IPS-NIHi7 (cell line): ENCODE measurements at regions not wholly inside any gene's neighbourhood (a gene's known extent, or its start where the extent isn't known, plus 50 kb on each side); places are given as distances from the start of the nearest gene placed in this dataset.

Source experiments
- DNase-seq: peaks from one replicate; pipeline ENCODE4 v3.0.0; 2012; ENCODE audit warnings: mixed read lengths; ENCODE audit errors: extremely low spot score

- no peak for DNase-seq
Observed at GRCh38 chr2:57567245-57567644, 479.4 kb upstream of the VRK2 start.

GRCh38 chr2:57569396-57569795, 477.2 kb upstream of the VRK2 start:
- no peak for DNase-seq

DNA sequence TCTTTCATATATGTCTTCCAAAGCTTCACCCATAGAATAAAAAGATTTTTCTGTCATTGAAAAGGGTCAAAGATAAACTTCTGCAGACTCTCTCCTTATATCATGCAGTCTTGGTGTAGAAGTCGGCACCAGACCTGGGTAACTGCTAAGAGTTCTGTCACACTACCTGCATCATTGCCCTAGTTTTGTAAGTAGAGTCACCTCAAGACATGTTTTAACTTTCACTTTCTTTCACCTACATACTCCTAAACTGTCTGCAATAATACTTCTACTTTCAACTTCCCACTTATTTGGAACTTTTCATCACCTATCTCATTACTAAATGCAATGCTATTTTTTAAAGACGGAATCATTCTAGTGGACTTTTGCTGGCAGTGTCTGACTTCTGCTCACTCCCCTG, 475.6 kb upstream of the VRK2 start:
- DNase-seq = no peak

GRCh38 chr2:57575700-57576268, 470.8 kb upstream of the VRK2 start:
- DNase-seq = no peak

DNA sequence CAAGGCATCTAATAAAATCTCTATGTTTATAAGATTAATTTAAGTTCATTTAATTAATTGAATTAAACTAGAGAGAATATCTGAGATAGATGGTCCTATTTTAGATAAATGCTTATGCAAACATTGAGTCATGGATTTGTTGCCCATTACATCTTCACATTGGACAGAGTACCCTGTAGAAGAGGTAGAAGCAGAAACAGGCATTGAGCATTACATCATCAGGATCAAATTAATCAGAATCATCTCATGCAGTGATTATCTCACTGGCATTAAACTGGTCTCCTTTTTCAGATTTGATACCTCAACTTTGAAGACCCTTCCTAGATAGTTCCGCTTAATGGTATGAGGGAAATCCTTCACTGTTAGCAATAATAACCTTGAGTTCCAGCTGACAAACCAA, 469.6 kb upstream of the VRK2 start:
- no peak for DNase-seq

DNA sequence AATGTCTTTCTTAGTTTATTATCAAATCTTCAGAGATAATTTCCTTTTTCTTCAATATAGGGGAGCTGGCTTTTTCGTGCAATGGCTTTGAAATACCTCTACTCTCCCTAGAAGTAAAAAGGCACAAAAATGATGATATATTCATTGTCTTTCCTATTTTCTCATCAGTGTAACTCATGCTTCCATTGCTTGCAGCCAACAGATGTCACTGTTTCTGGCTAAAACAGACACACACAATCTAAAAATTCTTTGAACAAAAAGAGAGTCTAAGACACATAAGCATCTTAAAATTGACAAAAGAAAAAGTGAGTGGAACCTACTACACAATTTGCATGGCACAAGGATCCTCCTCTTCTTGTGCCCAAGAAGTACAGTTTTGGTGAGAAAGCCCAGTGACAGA, 448.7 kb upstream of the VRK2 start:
- no peak for DNase-seq

DNA sequence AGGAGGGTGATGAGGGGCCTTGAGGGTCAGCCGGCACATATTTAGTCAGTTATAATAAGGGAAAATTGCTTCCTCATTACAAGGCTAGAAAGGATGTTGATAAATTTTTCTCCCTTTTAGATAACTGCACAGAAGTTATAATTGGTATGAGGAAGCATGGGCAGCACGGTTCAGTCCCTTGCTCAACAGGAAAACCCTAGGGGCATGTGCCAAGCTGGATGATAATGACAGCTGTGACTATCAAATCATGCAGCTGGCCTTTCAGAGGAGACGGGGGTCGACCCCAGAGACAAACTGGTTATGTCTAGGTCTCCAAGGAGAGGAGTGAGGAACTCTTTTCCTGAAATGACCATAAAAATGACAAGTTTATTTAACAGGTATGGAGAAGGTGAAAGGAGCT, 448.1 kb upstream of the VRK2 start:
- no peak for DNase-seq

- no peak for DNase-seq
Observed at GRCh38 chr2:57602733-57603132, 443.9 kb upstream of the VRK2 start.

GRCh38 chr2:57614988-57615387, 431.6 kb upstream of the VRK2 start:
- no peak for DNase-seq

GRCh38 chr2:57615855-57616556, 430.6 kb upstream of the VRK2 start:
- no peak for DNase-seq

- no peak for DNase-seq
Observed at GRCh38 chr2:57617318-57617717, 429.3 kb upstream of the VRK2 start.

DNA sequence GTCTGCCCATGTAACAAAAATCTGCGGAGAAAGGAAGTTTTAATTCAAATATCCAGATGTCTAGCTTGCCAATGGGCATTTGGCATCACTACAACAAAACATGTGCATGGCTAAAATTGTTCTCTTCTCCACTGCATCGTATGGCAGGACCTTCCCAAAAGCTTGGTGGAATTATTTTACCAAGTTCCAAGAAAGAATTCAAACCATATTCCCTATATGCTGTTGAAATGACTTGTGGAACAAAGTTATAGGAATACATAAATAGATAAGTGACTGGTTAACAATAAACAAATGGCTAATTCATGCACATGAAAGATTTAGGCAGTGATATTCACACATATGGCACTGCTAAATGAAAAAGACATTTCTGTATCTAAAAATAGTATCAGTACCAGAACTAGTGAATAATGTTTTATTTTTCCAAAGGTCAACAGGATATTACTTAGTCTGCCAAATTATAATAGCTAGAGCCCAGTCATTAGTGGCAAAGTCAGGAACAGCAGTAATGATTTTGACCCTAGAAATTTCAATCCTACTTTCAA, 425.4 kb upstream of the VRK2 start:
- no peak for DNase-seq

GRCh38 chr2:57622009-57622408, 424.6 kb upstream of the VRK2 start:
- DNase-seq = no peak

- no peak for DNase-seq
Observed at GRCh38 chr2:57656198-57656597, 390.4 kb upstream of the VRK2 start.

- no peak for DNase-seq
Observed at GRCh38 chr2:57669570-57669969, 377.0 kb upstream of the VRK2 start.

DNA sequence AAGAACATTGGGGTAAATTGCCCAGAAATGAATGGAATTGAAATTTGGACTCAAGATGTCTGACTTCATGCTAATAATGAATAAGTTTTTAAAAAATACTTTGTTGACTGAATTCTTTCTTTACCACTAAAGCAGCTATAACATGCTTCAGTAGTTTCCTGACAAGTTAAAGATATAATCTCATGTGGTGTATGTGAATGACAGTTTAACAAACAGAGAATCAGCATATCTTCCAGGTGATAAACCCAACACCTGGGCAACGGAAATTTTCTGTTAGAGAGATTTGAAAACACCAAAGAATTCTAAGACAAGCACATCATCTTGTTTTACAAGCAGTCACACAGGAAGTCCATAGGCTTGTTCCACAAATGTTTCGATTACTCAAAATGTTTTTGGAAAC, 372.6 kb upstream of the VRK2 start:
- DNase-seq = no peak

- DNase-seq = no peak
Observed at GRCh38 chr2:57674743-57675142, 371.9 kb upstream of the VRK2 start.

DNA sequence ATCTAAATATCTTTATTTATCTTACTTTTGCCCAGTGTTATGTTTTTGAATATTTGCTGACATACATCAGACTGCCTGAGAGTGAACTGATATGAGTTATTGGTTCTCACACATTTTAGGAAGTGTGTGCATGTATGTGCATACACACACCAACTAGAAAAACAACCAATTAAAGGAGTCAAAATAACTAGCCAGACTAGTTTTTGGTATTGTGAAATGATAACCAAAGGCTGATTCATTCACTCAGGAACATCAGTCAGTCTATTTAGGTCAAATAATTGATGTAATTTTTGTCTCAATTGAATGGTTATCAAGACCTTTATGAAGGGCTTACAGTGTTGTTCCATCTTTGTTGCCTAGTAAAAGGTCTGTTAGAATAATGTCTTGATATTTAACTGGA, 369.3 kb upstream of the VRK2 start:
- no peak for DNase-seq

DNA sequence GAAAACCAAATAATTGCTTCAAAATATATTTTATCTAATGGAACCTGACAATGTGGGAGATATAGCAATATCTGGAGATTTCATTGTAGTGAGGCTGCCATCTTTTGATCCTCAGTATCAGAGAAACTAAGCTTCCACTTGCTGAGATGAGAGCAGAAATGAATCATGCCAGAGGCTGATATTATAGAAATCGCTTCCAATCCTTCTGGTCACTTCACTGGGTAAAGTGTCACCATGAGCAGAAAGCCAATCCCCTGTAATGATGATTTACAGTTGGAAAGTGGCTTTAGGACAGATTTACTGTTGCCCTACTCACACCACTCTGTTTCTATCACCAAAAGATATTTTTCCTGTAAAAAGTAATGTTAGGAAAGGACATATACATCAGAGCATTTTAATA, 365.0 kb upstream of the VRK2 start:
- DNase-seq = no peak

- DNase-seq = no peak
Observed at GRCh38 chr2:57685032-57685431, 361.6 kb upstream of the VRK2 start.

DNA sequence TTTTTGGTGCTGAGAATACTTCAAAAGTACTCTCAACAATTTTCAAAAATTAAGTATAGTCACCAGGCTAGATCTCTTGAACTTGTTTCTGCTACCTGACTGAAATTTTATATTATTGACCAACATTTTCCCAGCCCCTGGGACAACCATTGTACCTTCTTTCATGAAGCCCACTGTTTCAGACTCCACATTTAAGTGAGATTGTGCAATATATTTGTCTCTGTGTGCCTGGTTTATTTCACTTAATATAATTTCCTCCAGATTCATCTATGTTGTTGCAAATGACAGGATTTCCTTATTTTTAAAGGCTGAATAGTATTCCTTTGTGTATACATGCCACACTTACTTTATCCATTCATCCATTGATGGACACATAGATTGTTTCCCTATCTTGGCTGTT, 354.2 kb upstream of the VRK2 start:
- DNase-seq = no peak

GRCh38 chr2:57693177-57693576, 353.4 kb upstream of the VRK2 start:
- no peak for DNase-seq

GRCh38 chr2:57693965-57694364, 352.6 kb upstream of the VRK2 start:
- no peak for DNase-seq

DNA sequence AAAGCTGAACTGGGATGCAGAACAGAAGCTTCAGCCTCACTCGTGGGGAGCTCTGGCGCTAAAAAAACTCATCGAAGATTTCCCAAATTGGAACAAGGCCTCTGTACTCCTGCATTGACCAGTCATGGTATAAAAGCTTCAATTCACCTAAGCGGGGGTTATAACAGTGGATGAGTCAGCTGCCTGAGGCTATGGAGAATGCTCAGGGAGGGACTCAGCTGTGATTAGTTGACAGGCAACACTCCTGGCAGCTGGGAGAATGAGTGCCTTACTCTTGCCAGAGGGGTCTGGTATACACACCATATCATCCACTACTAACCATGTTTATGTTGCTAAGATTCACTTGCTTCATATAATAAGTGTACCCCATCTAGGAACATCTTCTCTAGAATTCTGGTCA, 350.6 kb upstream of the VRK2 start:
- DNase-seq = peak; percentile 59
